Transverse colon (tissue), 4 donors: ENCODE measurements at regions not wholly inside any gene's neighbourhood (a gene's known extent, or its start where the extent isn't known, plus 50 kb on each side); places are given as distances from the start of the nearest gene placed in this dataset.

ENCODE experiments used
- DNase-seq: peaks from one replicate; pipeline ENCODE4 v3.0.0-alpha.2; 2019
- H3K27ac ChIP-seq, 4 donors: fragments of 200-600 bp; sonication (generic); 2 replicates each; pipeline ENCODE4 v1.5.1; 2016 to 2018; ENCODE audit warnings: inconsistent platforms in 4 of 4
- H3K27me3 ChIP-seq: fragments of 200-600 bp; sonication (generic); 2 replicates; pipeline ENCODE4 v1.5.1; 2017; ENCODE audit warnings: inconsistent platforms
- H3K36me3 ChIP-seq, 4 donors: fragments of 200-600 bp; sonication (generic); 2 replicates each; pipeline ENCODE4 v1.5.1; 2017 to 2019; ENCODE audit warnings: inconsistent platforms in 4 of 4
- H3K4me1 ChIP-seq, 4 donors: fragments of 200-600 bp; sonication (generic); 2 replicates each; pipeline ENCODE4 v1.5.1; 2017 to 2020; ENCODE audit warnings: inconsistent platforms in 4 of 4
- H3K4me3 ChIP-seq, 4 donors: fragments of 200-600 bp; sonication (generic); 1 replicate in 1 of 4; 2 replicates in 3 of 4; pipeline versions ENCODE4 v1.5.1 to v1.6.1; 2017 to 2019; ENCODE audit warnings: inconsistent platforms in 4 of 4
- H3K9me3 ChIP-seq, 2 donors: fragments of 200-600 bp; sonication (generic); 2 replicates each; pipeline ENCODE4 v1.5.1; 2017 to 2019; ENCODE audit warnings: inconsistent platforms in 2 of 2
- EP300 ChIP-seq: sonication (generic); formaldehyde crosslinking; IDR thresholded peaks from one replicate; pipeline ENCODE4 v1.6.1; 2017; ENCODE audit warnings: antibody characterized with exemption, low read depth
- POLR2A ChIP-seq: fragments of 450-650 bp; IDR thresholded peaks from one replicate; pipeline ENCODE4 v1.6.1; 2016; ENCODE audit warnings: antibody characterized with exemption, mild to moderate bottlenecking, moderate library complexity
- POLR2AphosphoS5 ChIP-seq, 3 donors: sonication (generic); formaldehyde crosslinking; IDR thresholded peaks; one replicate each; pipeline ENCODE4 v1.6.1; 2016; ENCODE audit warnings: antibody characterized with exemption in 3 of 3
- WGBS, 2 donors: methylation state at CpG; one replicate each; pipeline ENCODE4 v1.1.5; 2018; ENCODE audit warnings: low coverage in 1 of 2; 5-methylcytosine and 5-hydroxymethylcytosine counted together
- in situ Hi-C, 4 donors: fragments of 200-750 bp; cut with MboI; loops; one replicate each; pipeline versions ENCODE4 v1.15.0 to v1.15.1; 2017; ENCODE audit warnings: low sequenced_read_pairs in 3 of 4, low pct_ligation_motif_present in 1 of 4, low pct_unique_long_range_greater_than_20kb in 1 of 4
- intact Hi-C: fragments of 100-400 bp; cut with DNase I; formaldehyde crosslinking; loops from one replicate; pipeline ENCODE4 v1.15.1; 2023; ENCODE audit warnings: low total_unique reads
- TF ChIP-seq, protein P1 (sequence below), 5 experiments: fragments of 200-600 bp in 3 of 5; fragments of 450-650 bp in 2 of 5; sonication (generic) in 3 of 5; IDR thresholded peaks; 1 replicate in 2 of 5; 2 replicates in 3 of 5; pipeline ENCODE4 v1.5.1; 2016 to 2017; ENCODE audit warnings: antibody characterized with exemption in 5 of 5, inconsistent platforms in 3 of 5, mild to moderate bottlenecking in 2 of 5, moderate library complexity in 1 of 5

DNA sequence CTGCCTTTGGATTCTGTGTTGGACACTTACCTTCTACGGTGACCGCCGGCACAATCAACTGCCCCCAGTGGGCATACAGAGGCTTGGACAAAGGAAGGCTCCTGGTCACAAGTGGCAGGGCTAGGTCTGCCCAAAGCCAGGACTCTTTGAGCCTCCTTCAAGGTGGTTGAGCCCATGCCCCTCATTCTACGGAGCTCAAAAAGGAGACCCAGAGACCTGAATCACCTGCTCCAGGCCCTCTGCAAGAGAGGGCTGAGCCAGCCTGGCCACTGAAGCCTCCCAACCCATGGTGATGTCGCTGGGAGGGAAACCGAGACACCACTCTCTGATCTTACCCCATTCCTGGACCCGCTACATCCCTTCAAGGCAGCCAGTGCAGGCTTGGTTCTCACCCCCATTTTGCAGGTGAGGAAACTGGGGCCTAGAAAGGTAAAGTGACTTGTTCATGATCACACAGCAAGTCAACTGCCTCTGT, 87.9 kb downstream of the INHBB start:
- intact Hi-C loops (no loop called here), in situ Hi-C loops (no loop called here)
- DNase-seq: no peak
- no peaks in the 10 kb centered on the region for H3K36me3 ChIP-seq
- no peaks in the 10 kb centered on the region for H3K9me3 ChIP-seq
- no peak overlapping the region for H3K27ac ChIP-seq
- H3K4me3 ChIP-seq: no peak overlapping the region
- TF ChIP-seq POLR2A (no peak), POLR2AphosphoS5 (IDR thresholded peaks at IDR 0.05) (no peak), EP300 (no peak)
- TF ChIP-seq, protein P1, sequence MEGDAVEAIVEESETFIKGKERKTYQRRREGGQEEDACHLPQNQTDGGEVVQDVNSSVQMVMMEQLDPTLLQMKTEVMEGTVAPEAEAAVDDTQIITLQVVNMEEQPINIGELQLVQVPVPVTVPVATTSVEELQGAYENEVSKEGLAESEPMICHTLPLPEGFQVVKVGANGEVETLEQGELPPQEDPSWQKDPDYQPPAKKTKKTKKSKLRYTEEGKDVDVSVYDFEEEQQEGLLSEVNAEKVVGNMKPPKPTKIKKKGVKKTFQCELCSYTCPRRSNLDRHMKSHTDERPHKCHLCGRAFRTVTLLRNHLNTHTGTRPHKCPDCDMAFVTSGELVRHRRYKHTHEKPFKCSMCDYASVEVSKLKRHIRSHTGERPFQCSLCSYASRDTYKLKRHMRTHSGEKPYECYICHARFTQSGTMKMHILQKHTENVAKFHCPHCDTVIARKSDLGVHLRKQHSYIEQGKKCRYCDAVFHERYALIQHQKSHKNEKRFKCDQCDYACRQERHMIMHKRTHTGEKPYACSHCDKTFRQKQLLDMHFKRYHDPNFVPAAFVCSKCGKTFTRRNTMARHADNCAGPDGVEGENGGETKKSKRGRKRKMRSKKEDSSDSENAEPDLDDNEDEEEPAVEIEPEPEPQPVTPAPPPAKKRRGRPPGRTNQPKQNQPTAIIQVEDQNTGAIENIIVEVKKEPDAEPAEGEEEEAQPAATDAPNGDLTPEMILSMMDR (IDR thresholded peaks at IDR 0.05): no peak
- 90 to 94% methylated on average over 2 to 7 of the region's 7 CpGs for whole genome bisulfite sequencing, 2 donors
- H3K4me1 ChIP-seq: no peaks in the 10 kb centered on the region
- no peaks in the 10 kb centered on the region for H3K27me3 ChIP-seq

DNA sequence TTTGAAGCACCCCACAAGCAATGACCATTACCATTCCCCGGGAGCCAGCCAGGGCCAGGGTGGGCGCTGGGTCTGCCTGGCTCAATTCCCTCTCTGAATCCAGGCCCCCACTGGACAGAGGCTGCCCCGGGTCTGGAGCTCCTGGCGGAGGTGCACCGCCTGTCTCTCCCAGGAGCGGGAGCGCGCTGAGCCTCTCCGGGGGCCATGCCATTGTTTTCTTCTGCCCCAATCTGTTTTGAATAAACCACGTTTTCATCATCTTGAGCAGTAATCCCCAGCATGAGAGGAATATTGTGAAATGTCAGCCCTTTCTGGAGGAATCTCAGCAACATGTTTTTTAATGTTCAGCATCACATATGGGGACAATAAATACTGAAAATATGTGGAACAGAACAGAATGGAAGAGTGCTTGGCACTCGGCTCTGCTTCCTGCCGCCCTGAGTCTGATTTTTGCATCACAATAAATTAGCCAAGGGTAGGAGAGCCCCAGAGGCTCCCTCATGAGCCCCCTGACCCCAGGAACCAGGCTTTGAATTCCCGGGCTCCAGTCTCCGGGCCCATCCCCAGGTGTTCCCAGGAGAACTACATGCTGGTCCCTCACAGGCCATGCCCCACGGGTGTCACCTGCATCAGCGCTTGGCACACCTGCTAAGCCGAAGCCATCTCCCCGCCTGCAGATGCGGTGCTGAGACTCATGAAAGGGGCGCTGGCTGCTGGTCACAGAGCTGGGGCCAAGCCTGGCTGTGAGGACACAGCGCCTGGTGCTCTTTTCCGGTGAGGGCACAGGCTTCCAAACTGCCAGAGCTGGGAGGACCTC, 88.8 kb downstream of the INHBB start:
- intact Hi-C loops (no loop called here), in situ Hi-C loops (no loop called here)
- Histone ChIP-seq H3K4me1 (no peaks in the 10 kb centered on the region), H3K4me3 (no peak overlapping the region), H3K27me3 (peaks cover 5% of the 10 kb centered on the region), H3K36me3 (no peaks in the 10 kb centered on the region), H3K9me3 (no peaks in the 10 kb centered on the region), H3K27ac (no peak overlapping the region)
- no peak for DNase-seq
- 75 to 80% methylated on average over 2 to 22 of the region's 22 CpGs for WGBS, 2 donors
- TF ChIP-seq POLR2AphosphoS5 (IDR thresholded peaks at IDR 0.05): no peak
- TF ChIP-seq, protein P1 (IDR thresholded peaks at IDR 0.05): no peak
- TF ChIP-seq POLR2A: no peak
- TF ChIP-seq EP300: no peak

DNA sequence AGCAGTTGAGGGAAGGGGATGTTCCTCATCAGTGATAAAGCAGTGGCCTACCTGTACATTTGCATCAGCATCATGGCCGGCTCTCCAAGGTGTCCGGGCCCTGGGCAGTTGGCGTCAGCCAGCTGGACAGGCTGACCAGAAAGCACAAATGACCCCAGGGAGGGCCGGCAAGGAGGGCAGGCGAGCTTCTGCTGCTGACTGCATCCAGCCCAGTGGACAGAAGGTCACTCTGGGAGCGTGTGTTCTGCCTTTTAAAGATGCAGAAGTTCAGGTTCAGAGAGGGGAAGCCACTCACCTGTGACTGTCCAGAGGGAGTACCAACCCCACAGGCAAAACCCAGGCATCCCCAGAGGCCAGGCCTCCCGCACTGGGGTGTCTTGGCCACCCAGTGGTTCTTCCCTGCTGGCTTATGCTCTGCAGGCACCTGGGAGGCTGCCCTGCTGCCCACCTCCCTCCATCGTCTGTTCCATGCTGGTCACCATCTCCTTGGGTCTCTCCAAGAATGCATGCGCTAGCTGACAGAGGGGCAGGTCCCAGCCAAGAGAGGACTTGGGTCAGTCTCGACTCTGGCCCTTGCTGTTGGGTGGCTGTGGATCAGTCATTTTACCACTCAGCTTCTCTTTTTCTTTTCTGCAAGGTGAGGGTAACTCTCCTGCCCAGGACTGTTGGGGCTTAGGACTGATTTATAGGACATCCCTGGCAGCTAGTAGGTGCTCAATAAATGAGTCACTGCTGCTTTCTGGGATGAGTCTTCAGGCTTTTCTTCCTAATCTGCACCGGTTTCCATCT, 89.9 kb downstream of the INHBB start:
- in situ Hi-C loops (no loop called here), intact Hi-C loops (no loop called here)
- 81 to 93% methylated on average over 2 to 11 of the region's 11 CpGs for WGBS, 2 donors
- peaks cover 15% of the 10 kb centered on the region for H3K27me3 ChIP-seq
- H3K4me1 ChIP-seq: no peaks in the 10 kb centered on the region
- TF ChIP-seq, protein P1 (IDR thresholded peaks at IDR 0.05): no peak
- no peak for TF ChIP-seq EP300
- H3K27ac ChIP-seq: no peak overlapping the region
- H3K9me3 ChIP-seq: no peaks in the 10 kb centered on the region
- H3K4me3 ChIP-seq: no peak overlapping the region
- no peaks in the 10 kb centered on the region for H3K36me3 ChIP-seq
- no peak for DNase-seq

GRCh38 chr2:120436460-120436739, 90.5 kb downstream of the INHBB start:
- in situ Hi-C loops: no loop called here
- Histone ChIP-seq H3K36me3 (no peaks in the 10 kb centered on the region), H3K4me1 (no peaks in the 10 kb centered on the region), H3K4me3 (no peak overlapping the region), H3K27me3 (peaks cover 21% of the 10 kb centered on the region), H3K27ac (no peak overlapping the region), H3K9me3 (no peaks in the 10 kb centered on the region)
- intact Hi-C loops: no loop called here
- TF ChIP-seq EP300: no peak
- no peak for TF ChIP-seq POLR2AphosphoS5 (IDR thresholded peaks at IDR 0.05)
- TF ChIP-seq, protein P1 (IDR thresholded peaks at IDR 0.05): no peak
- DNase-seq: no peak
- WGBS, 2 donors: 90% methylated on average over 1 of the region's 1 CpG; no CpG with 5 or more reads in 1 of the 2 donors
